ENCODE measurements at regions not wholly inside any gene's neighbourhood (a gene's known extent, or its start where the extent isn't known, plus 50 kb on each side); places are given as distances from the start of the nearest gene placed in this dataset.

- TF ChIP-seq CTCF (IDR thresholded peaks at IDR 0.05) (no peak), POLR2AphosphoS5 (IDR thresholded peaks at IDR 0.05) (no peak), POLR2A (IDR thresholded peaks at IDR 0.05) (no peak)
Observed at GRCh38 chr5:103355579-103355978, 97.0 kb downstream of the MACIR start.

All from prostate gland (tissue), 2 donors.